ENCODE measurements at regions not wholly inside any gene's neighbourhood (a gene's known extent, or its start where the extent isn't known, plus 50 kb on each side); places are given as distances from the start of the nearest gene placed in this dataset.

DNA sequence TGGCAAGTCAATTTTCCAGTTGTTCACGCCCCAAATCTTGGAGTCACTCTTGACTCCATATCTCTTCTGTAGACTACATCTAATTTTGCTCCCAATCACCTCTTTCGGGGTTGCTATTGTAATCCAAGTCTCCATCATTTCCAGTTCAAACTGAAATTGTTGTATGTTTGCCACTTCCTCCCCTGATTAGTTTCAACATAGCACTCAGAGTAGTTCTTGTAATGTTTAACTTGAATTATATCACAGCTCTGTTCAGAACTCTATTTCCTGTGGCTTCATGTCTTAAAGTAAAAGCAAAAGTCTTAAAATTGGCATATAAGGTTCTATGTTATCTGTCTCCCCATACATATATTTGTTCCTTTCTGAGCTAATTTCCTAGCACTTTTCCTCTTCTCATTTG, 348.5 kb upstream of the RIOK2 start:
- H3K27ac Mint-ChIP-seq (ENCODE audit: unreplicated experiment): no peak overlapping the region
- TF ChIP-seq, protein P1, sequence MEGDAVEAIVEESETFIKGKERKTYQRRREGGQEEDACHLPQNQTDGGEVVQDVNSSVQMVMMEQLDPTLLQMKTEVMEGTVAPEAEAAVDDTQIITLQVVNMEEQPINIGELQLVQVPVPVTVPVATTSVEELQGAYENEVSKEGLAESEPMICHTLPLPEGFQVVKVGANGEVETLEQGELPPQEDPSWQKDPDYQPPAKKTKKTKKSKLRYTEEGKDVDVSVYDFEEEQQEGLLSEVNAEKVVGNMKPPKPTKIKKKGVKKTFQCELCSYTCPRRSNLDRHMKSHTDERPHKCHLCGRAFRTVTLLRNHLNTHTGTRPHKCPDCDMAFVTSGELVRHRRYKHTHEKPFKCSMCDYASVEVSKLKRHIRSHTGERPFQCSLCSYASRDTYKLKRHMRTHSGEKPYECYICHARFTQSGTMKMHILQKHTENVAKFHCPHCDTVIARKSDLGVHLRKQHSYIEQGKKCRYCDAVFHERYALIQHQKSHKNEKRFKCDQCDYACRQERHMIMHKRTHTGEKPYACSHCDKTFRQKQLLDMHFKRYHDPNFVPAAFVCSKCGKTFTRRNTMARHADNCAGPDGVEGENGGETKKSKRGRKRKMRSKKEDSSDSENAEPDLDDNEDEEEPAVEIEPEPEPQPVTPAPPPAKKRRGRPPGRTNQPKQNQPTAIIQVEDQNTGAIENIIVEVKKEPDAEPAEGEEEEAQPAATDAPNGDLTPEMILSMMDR (IDR thresholded peaks at IDR 0.05): no peak
- DNase-seq (ENCODE audit: extremely low spot score, unreplicated experiment): no peak
- no peaks in the 10 kb centered on the region for H3K36me3 Mint-ChIP-seq (ENCODE audit: unreplicated experiment)
- peaks cover 22% of the 10 kb centered on the region for H3K4me1 Mint-ChIP-seq (ENCODE audit: unreplicated experiment)
- H3K27me3 Mint-ChIP-seq (ENCODE audit: unreplicated experiment): peaks cover 2% of the 10 kb centered on the region
- no peak overlapping the region for H3K4me3 Mint-ChIP-seq (ENCODE audit: unreplicated experiment)
- H3K9me3 Mint-ChIP-seq (ENCODE audit: unreplicated experiment): peaks cover 4% of the 10 kb centered on the region

GRCh38 chr5:97534166-97534565, 351.1 kb upstream of the RIOK2 start:
- TF ChIP-seq, protein P1 (IDR thresholded peaks at IDR 0.05): peak; percentile 75
- Mint-ChIP-seq H3K4me1 (ENCODE audit: unreplicated experiment) (peaks cover 13% of the 10 kb centered on the region), H3K36me3 (ENCODE audit: unreplicated experiment) (no peaks in the 10 kb centered on the region), H3K27me3 (ENCODE audit: unreplicated experiment) (peaks cover 2% of the 10 kb centered on the region), H3K27ac (ENCODE audit: unreplicated experiment) (no peak overlapping the region), H3K9me3 (ENCODE audit: unreplicated experiment) (peaks cover 4% of the 10 kb centered on the region), H3K4me3 (ENCODE audit: unreplicated experiment) (no peak overlapping the region)
- DNase-seq (ENCODE audit: extremely low spot score, unreplicated experiment): no peak

DNA sequence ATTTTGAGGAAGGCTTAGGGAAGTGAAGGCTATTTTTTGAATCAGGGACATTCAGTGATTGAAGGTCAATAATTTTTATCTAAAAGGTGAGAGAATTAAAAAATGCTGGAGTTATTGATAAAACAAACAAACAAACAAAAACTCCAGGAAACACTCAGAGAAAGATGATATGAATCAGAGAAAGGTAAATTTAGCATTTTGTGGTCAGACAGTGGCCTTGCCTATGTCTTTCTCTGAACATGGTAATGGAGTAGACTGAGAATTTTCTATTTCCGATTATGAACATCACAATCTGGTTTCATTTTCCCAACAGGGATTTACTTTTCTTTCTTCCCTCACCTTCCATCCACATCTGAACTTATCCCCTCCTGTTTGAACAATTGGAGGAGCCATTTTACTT, 353.6 kb upstream of the RIOK2 start:
- Mint-ChIP-seq H3K4me1 (ENCODE audit: unreplicated experiment) (peaks cover 8% of the 10 kb centered on the region), H3K4me3 (ENCODE audit: unreplicated experiment) (no peak overlapping the region), H3K36me3 (ENCODE audit: unreplicated experiment) (no peaks in the 10 kb centered on the region), H3K27ac (ENCODE audit: unreplicated experiment) (no peak overlapping the region), H3K9me3 (ENCODE audit: unreplicated experiment) (peaks cover 4% of the 10 kb centered on the region), H3K27me3 (ENCODE audit: unreplicated experiment) (no peaks in the 10 kb centered on the region)
- DNase-seq (ENCODE audit: extremely low spot score, unreplicated experiment): no peak
- TF ChIP-seq, protein P1 (IDR thresholded peaks at IDR 0.05): no peak

DNA sequence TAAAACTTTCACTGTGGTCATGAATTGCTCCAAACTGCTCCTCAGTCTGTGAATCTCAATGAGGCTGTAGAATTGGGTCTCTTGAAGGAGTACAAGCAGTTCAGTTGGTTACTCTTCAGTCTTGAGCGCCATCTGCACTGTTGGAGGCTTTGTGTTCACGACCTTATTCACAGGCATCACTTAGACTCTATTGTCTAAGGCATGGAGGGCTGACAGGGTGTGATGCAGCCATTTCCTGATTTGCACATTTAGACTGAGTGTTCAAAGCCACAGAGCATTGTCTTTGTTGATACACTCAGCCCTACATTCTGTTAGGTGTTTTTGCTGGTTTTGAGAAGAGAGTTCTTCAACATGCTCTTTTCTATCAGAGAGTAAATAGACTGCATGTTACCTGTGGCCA, 355.9 kb upstream of the RIOK2 start:
- H3K27ac Mint-ChIP-seq (ENCODE audit: unreplicated experiment): no peak overlapping the region
- no peaks in the 10 kb centered on the region for H3K27me3 Mint-ChIP-seq (ENCODE audit: unreplicated experiment)

GRCh38 chr5:97541864-97542263, 358.8 kb upstream of the RIOK2 start:
- no peak overlapping the region for H3K4me3 Mint-ChIP-seq (ENCODE audit: unreplicated experiment)
- no peak overlapping the region for H3K27ac Mint-ChIP-seq (ENCODE audit: unreplicated experiment)
- no peak for DNase-seq (ENCODE audit: extremely low spot score, unreplicated experiment)

More for the DNA sequence above, 355.9 kb upstream of the RIOK2 start:
- Mint-ChIP-seq H3K4me1 (ENCODE audit: unreplicated experiment) (peaks cover 7% of the 10 kb centered on the region), H3K36me3 (ENCODE audit: unreplicated experiment) (no peaks in the 10 kb centered on the region), H3K9me3 (ENCODE audit: unreplicated experiment) (peaks cover 4% of the 10 kb centered on the region), H3K4me3 (ENCODE audit: unreplicated experiment) (no peak overlapping the region)
- no peak for DNase-seq (ENCODE audit: extremely low spot score, unreplicated experiment)
- TF ChIP-seq, protein P1 (IDR thresholded peaks at IDR 0.05): no peak

More at GRCh38 chr5:97541864-97542263, 358.8 kb upstream of the RIOK2 start:
- Mint-ChIP-seq H3K9me3 (ENCODE audit: unreplicated experiment) (no peaks in the 10 kb centered on the region), H3K27me3 (ENCODE audit: unreplicated experiment) (no peaks in the 10 kb centered on the region), H3K36me3 (ENCODE audit: unreplicated experiment) (no peaks in the 10 kb centered on the region), H3K4me1 (ENCODE audit: unreplicated experiment) (no peaks in the 10 kb centered on the region)
- TF ChIP-seq, protein P1 (IDR thresholded peaks at IDR 0.05): no peak

Data from osteocyte (in vitro differentiated cells).